Activated T-cell treated with anti-CD3 and anti-CD28 coated beads for 4 hours (primary cell): ENCODE measurements at regions not wholly inside any gene's neighbourhood (a gene's known extent, or its start where the extent isn't known, plus 50 kb on each side); places are given as distances from the start of the nearest gene placed in this dataset.
"Not testable (repeated sequence)": the region's sequence is repeated elsewhere in the genome, so short reads cannot be mapped to it uniquely, and the experiment has no call there.

Experiments used
- DNase-seq: peaks from one replicate; pipeline ENCODE4 v3.0.0-alpha.2; 2020

DNA sequence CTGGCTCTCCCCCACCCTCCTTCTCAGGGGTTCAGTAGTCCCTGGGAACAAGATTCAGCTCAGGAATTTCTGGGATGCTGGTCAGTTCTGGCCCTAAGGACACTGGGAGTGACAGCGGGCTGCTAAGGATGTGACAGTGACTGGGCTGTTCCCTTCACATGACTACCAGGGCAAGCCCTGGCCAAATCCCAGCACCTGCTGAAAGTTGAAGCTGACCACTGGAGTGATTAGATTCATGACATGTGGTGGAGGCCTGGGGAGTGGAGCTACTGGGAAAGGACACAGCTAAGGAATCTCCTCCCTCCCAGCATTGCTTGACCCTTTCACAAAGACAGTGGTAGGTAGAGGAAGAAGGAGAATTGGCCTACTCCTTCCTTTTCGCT lies 204.9 kb downstream of the DAD1 start:
- no peak for DNase-seq

DNA sequence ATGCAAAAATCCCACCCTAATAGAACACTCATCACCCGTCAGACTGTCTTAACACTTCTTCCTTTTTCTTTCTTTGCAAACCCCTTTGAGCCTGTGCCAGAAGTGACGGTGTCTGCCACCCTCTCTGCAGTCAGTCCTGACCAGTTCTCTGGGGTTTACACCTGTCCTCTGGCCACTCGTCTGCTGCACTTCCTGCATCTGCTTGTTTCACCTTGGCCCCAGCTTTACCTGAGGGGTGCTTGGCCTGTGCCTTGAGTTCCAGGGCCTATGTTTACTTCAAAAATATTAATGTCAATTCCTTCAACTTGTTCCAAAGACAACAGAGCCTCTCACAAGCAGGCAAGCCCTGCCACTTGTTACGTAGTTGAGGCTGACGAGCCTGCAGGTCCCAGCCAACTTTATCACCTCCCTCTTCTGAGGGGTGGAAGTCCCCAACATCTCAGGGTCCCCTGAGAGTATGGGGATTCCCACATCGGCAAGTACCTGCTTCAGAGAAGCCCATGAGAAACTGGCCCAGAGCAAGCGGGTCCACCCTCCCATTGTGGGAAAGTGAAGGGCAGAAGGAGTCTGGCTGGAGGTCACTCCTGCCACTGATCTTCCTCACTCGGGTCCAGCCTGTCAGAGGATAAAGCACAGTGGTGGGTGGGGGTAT lies 205.4 kb downstream of the DAD1 start:
- DNase-seq: no peak

DNA sequence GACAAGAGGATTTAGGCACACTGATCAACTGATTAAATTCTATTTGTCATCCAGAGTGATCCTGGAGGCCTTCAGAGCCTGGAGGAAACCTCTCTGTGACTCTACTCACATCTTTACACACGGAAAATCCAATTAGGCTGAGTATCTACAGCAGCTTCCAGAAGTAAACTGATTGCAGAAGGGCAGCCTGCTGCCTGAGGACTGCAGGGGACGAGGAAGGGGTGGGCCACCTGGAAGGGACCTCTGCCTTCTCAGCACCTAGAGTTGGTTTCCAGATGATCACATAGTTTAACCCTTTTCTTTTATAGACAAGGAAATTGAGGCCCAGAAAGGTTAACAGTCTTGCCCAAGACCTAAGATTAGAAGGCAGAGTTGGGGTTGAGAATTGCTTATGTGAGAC lies 206.1 kb downstream of the DAD1 start:
- no peak for DNase-seq

- no peak for DNase-seq
Measured at GRCh38 chr14:22382395-22382794, 206.6 kb downstream of the DAD1 start.

GRCh38 chr14:22381766-22382165 lies 207.3 kb downstream of the DAD1 start:
- no peak for DNase-seq

DNA sequence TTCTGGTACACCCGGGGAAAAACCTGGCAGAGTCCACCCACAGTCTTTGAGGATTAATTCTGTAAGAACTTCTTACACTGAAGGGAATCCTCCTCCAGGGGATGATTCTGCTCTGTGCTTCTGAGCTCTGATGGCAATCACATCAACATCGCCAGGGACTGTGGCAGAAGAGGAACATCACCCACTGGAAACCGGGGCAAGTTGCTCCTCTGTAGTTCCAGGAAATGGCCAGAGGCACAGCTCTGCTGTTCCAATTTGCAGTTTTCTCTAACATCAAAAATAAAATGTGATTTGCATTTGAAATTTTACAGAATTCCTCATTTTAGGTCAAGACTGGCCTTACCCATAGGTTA lies 207.6 kb downstream of the DAD1 start:
- DNase-seq: no peak

- DNase-seq: no peak
Measured at GRCh38 chr14:22380571-22381407, 208.2 kb downstream of the DAD1 start.

GRCh38 chr14:22379727-22380126 lies 209.3 kb downstream of the DAD1 start:
- DNase-seq: no peak

DNA sequence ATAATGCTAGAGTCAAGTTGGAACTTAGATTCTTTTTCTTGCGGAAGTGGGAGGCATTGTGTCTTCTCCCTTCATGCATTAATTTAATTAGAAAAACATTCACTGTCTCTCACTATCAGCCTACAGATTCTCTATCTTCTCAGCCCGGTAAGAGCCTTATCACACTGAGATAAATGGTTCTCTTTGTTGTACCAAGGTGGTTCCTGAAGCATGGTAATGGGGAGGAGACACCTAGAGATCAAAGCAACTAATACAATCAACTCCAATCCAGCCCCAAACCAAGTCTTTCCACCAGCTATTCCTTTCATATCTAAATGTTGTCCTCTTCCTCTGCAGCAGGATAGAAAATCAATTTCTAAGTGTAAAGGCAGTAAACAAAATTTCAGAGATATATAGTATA lies 210.8 kb downstream of the DAD1 start:
- no peak for DNase-seq

GRCh38 chr14:22375321-22375930 lies 213.6 kb downstream of the DAD1 start:
- DNase-seq: no peak

GRCh38 chr14:22370084-22370847 lies 218.8 kb downstream of the DAD1 start:
- no peak for DNase-seq

DNA sequence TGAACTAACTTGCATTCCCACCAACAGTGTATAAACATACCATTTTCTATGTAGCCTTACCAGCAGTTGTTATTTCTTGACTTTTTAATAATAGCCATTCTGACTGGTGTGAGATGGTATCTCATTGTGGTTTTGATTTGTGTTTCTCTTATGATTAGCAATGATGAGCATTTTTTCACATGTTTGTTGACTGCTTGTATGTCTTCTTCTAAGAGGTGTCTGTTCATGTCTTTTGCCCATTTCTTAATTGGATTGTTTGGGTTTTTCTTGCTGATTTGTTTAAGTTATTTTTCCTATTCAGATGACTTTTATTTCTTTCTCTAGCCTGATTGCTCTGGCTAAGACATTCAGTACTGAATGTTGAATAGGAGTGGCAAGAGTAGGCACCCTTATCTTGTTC lies 230.3 kb downstream of the DAD1 start:
- DNase-seq: no peak

GRCh38 chr14:22349281-22349680 lies 239.7 kb downstream of the DAD1 start:
- not testable (repeated sequence) for DNase-seq

DNA sequence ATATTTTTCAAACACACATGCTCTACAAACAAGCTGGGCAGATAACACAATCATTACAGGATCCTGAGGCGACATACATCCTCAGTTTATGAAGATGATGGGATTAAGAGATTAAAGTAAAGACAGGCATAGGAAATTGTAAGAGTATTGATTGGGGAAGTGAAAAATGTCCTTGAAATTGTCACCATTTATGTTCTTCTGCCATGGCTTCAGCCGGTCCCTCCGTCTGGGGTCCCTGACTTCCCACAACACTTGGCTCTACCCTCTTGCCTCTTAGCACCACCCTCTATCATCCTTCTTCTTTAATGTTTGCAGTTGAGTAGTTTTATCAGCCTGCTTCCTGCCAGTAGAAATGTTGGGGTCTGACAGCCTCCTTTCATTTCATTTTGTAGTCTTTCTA lies 244.4 kb downstream of the DAD1 start:
- no peak for DNase-seq

- not testable (repeated sequence) for DNase-seq
Measured at GRCh38 chr14:22344209-22344608, 244.8 kb downstream of the DAD1 start.

- no peak for DNase-seq
Measured at GRCh38 chr14:22341049-22341448, 248.0 kb downstream of the DAD1 start.

DNA sequence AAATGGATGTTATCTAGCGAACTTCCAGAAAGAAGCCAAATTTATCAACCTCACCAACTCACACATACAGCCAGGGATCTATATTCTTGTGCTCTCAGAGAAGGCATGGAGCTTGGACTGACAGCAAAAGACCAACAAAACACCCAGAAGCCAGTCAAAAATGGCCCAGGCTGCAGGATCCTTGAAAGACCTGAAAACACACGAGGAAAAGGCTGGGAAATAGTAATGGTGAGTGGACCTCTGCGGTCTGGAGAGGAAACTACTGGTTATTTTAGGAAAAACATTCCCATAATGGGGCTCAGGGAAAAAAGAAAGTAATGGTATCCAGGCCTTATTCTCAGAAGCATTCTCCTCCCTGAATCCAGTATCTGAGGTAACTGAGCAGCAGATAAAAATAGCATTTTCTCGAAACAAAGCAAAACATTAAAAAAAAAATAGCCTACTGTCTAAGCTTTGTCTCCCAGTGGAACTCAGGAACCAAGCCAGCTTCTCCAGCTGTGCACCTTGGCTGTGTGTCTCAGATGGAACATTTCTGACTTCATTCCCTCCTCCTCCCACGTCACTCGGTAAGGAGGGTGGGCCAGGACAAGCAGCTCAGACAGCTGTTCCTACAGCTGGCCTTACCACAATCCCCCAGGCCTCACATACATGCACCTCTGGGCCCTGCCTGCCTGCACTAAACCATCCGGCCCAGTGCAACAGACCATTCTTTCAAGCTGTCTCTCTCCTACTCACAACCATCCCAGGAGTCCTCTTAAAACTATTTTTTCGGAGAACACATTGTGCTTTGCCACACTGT lies 249.9 kb downstream of the DAD1 start:
- DNase-seq: no peak

- no peak for DNase-seq
Measured at GRCh38 chr14:22338381-22338780, 250.6 kb downstream of the DAD1 start.

- DNase-seq: no peak
Measured at GRCh38 chr14:22337938-22338337, 251.1 kb downstream of the DAD1 start.

DNA sequence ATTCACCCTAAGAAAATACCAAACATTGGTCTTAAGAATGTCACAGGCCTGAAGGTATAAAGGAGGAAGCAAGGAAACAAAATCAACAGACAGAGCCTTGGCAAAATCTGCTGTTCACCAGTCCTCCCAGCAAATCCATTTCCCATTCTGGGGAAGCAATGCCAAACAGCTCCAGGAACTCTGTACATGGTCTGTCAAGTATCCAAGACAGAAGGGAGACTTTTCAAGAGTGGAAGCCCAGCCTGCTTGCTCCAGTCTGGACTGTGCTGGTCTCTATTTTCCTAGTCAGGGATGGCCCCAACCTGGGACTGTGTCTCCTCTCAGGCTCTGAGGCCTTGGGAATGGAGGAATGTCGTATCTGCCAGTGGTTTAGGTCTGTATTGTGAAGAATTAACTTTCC lies 251.5 kb downstream of the DAD1 start:
- DNase-seq: no peak

DNA sequence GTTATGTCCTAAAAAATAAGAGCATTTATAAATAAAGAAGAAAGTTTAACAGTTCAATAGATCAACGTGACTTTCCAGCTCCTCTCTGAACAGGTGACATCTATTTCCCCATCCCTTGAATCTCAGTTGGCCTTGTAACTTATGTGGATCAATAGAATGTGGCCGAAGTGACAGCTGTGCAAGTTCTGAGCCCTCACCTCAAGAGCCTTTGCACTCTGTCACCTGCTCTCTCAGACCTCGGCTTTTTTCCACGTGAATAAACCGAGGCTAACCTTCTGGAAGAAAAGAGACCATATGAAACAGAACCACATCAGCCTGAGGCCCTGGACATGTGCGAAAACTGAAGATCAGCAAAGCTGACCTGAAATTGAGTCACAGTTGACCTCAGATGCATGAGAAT lies 253.0 kb downstream of the DAD1 start:
- no peak for DNase-seq

GRCh38 chr14:22334627-22335026 lies 254.4 kb downstream of the DAD1 start:
- DNase-seq: no peak

DNA sequence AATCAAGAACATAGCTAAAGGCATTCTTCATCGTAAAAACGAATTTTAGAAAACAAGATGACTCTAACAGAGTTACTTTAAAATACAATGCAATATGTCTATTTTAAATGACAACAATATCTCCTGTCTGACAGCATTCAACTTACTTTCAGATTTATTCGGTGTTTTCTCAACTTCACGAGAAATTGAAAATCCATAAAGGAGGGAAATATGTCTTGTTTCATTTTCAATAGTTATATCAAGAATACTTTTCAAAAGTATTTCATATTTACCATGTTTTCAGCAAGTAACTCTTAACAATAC lies 254.8 kb downstream of the DAD1 start:
- no peak for DNase-seq
